ENCODE measurements at regions not wholly inside any gene's neighbourhood (a gene's known extent, or its start where the extent isn't known, plus 50 kb on each side); places are given as distances from the start of the nearest gene placed in this dataset.

- TF ChIP-seq CTCF (conservative IDR thresholded peaks at IDR 0.05; ENCODE audit: low read depth, low read length), result no peak
- no peak overlapping the region for H2AFZ ChIP-seq (ENCODE audit: low read depth)
- no peak overlapping the region for H3K4me3 ChIP-seq (IDR thresholded peaks at IDR 0.05; ENCODE audit: insufficient read depth, low read depth, low read length)
These were observed 825.6 kb upstream of the HS6ST1 start for GRCh38 chr2:129144082-129144791.

DNA sequence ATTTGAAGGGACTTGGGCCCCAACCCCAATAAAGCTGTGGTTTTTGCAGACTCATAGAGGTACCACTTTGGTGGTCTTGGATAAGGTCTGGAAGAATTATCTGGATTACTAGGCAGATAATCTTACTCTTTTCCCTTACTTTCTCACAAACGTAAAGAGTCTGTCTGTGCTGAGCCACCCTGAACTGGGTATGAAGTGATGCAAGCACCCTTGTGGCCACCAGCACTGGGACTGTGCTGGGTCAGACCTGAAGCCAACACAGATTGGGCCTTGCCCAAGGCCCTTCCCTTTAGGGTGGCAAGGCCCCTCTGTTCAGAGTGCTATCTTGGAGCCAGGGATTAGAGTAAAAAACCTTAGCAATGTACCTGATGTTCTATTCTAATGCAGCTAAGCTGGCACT lies 827.0 kb upstream of the RAB6C start:
- no peak overlapping the region for H3K9ac ChIP-seq
- H3K4me1 ChIP-seq (ENCODE audit: low read depth, poor library complexity, severe bottlenecking), result no peaks in the 10 kb centered on the region
- no peak for TF ChIP-seq CTCF (conservative IDR thresholded peaks at IDR 0.05; ENCODE audit: low read depth, low read length)
- no peak overlapping the region for H3K4me3 ChIP-seq (IDR thresholded peaks at IDR 0.05; ENCODE audit: insufficient read depth, low read depth, low read length)
- no peaks in the 10 kb centered on the region for H3K36me3 ChIP-seq (ENCODE audit: insufficient read depth)
- no peak overlapping the region for H3K27ac ChIP-seq
- H3K27me3 ChIP-seq (ENCODE audit: insufficient read depth, low read depth), result no peaks in the 10 kb centered on the region
- H3K79me2 ChIP-seq (ENCODE audit: insufficient read depth, low read depth), result no peaks in the 10 kb centered on the region
- no peak overlapping the region for H3K4me2 ChIP-seq
- no peaks in the 10 kb centered on the region for H4K20me1 ChIP-seq (ENCODE audit: insufficient read depth)
- H2AFZ ChIP-seq (ENCODE audit: low read depth), result no peak overlapping the region

More at GRCh38 chr2:129144082-129144791, 825.6 kb upstream of the HS6ST1 start:
- no peak overlapping the region for H3K9ac ChIP-seq
- H3K4me1 ChIP-seq (ENCODE audit: low read depth, poor library complexity, severe bottlenecking), result no peaks in the 10 kb centered on the region
- no peaks in the 10 kb centered on the region for H4K20me1 ChIP-seq (ENCODE audit: insufficient read depth)
- no peaks in the 10 kb centered on the region for H3K79me2 ChIP-seq (ENCODE audit: insufficient read depth, low read depth)
- no peaks in the 10 kb centered on the region for H3K36me3 ChIP-seq (ENCODE audit: insufficient read depth)
- no peak overlapping the region for H3K4me2 ChIP-seq
- no peaks in the 10 kb centered on the region for H3K27me3 ChIP-seq (ENCODE audit: insufficient read depth, low read depth)
- no peak overlapping the region for H3K27ac ChIP-seq

- H4K20me1 ChIP-seq (ENCODE audit: insufficient read depth), result no peaks in the 10 kb centered on the region
- H2AFZ ChIP-seq (ENCODE audit: low read depth), result no peak overlapping the region
- H3K4me3 ChIP-seq (IDR thresholded peaks at IDR 0.05; ENCODE audit: insufficient read depth, low read depth, low read length), result no peak overlapping the region
- no peak overlapping the region for H3K27ac ChIP-seq
- no peaks in the 10 kb centered on the region for H3K4me1 ChIP-seq (ENCODE audit: low read depth, poor library complexity, severe bottlenecking)
- no peak overlapping the region for H3K4me2 ChIP-seq
- H3K79me2 ChIP-seq (ENCODE audit: insufficient read depth, low read depth), result no peaks in the 10 kb centered on the region
- H3K27me3 ChIP-seq (ENCODE audit: insufficient read depth, low read depth), result no peaks in the 10 kb centered on the region
- no peaks in the 10 kb centered on the region for H3K36me3 ChIP-seq (ENCODE audit: insufficient read depth)
- TF ChIP-seq CTCF (conservative IDR thresholded peaks at IDR 0.05; ENCODE audit: low read depth, low read length), result no peak
- no peak overlapping the region for H3K9ac ChIP-seq
These were observed 818.6 kb upstream of the RAB6C start for GRCh38 chr2:129160879-129161278.

GRCh38 chr2:129164220-129164949 lies 815.1 kb upstream of the RAB6C start:
- Histone ChIP-seq H3K4me1 (ENCODE audit: low read depth, poor library complexity, severe bottlenecking) (no peaks in the 10 kb centered on the region), H3K9ac (no peak overlapping the region), H3K79me2 (ENCODE audit: insufficient read depth, low read depth) (no peaks in the 10 kb centered on the region), H3K27ac (no peak overlapping the region), H4K20me1 (ENCODE audit: insufficient read depth) (no peaks in the 10 kb centered on the region), H3K36me3 (ENCODE audit: insufficient read depth) (no peaks in the 10 kb centered on the region), H3K27me3 (ENCODE audit: insufficient read depth, low read depth) (no peaks in the 10 kb centered on the region), H3K4me3 (IDR thresholded peaks at IDR 0.05; ENCODE audit: insufficient read depth, low read depth, low read length) (no peak overlapping the region), H3K4me2 (no peak overlapping the region), H2AFZ (ENCODE audit: low read depth) (no peak overlapping the region)
- TF ChIP-seq CTCF (conservative IDR thresholded peaks at IDR 0.05; ENCODE audit: low read depth, low read length), result no peak

Measured in KMS-11 (cell line).